Ishikawa (cell line): ENCODE measurements at regions not wholly inside any gene's neighbourhood (a gene's known extent, or its start where the extent isn't known, plus 50 kb on each side); places are given as distances from the start of the nearest gene placed in this dataset.

Experiments
- CEBPB ChIP-seq: IDR thresholded peaks from 2 replicates; pipeline ENCODE4 v1.6.1; 2012
- CREB1 ChIP-seq: IDR thresholded peaks from 2 replicates; pipeline ENCODE4 v1.6.1; 2012; ENCODE audit warnings: low read depth
- EGR1 ChIP-seq: IDR thresholded peaks from 2 replicates; pipeline ENCODE4 v1.6.1; 2012
- EP300 ChIP-seq: IDR thresholded peaks from 2 replicates; pipeline ENCODE4 v1.6.1; 2012; ENCODE audit warnings: borderline replicate concordance
- FOXM1 ChIP-seq: IDR thresholded peaks from 2 replicates; pipeline ENCODE4 v1.6.1; 2012; ENCODE audit warnings: low read depth, borderline replicate concordance
- NFIC ChIP-seq: IDR thresholded peaks from 2 replicates; pipeline ENCODE4 v1.6.1; 2012
- RAD21 ChIP-seq: IDR thresholded peaks from 2 replicates; pipeline ENCODE4 v1.6.1; 2012; ENCODE audit warnings: low read depth
- TAF1 ChIP-seq: IDR thresholded peaks from 2 replicates; pipeline ENCODE4 v1.6.1; 2012; ENCODE audit warnings: low read depth, mild to moderate bottlenecking
- TCF12 ChIP-seq: IDR thresholded peaks from 2 replicates; pipeline ENCODE4 v1.6.1; 2012; ENCODE audit warnings: low read depth
- TEAD4 ChIP-seq: IDR thresholded peaks from 2 replicates; pipeline ENCODE4 v1.6.1; 2012
- YY1 ChIP-seq: IDR thresholded peaks from 2 replicates; pipeline ENCODE4 v1.6.1; 2012; ENCODE audit warnings: low read depth
- ZBTB7A ChIP-seq: IDR thresholded peaks from 2 replicates; pipeline ENCODE4 v1.6.1; 2012; ENCODE audit warnings: low read depth
- TF ChIP-seq, protein P1 (sequence below): IDR thresholded peaks from 2 replicates; pipeline ENCODE4 v1.6.1; 2012
- TF ChIP-seq, protein P2 (sequence below): IDR thresholded peaks from 2 replicates; pipeline ENCODE4 v1.6.1; 2012; ENCODE audit warnings: low read depth, mild to moderate bottlenecking
- TF ChIP-seq, protein P3 (sequence below): IDR thresholded peaks from 2 replicates; pipeline ENCODE4 v1.6.1; 2012

DNA sequence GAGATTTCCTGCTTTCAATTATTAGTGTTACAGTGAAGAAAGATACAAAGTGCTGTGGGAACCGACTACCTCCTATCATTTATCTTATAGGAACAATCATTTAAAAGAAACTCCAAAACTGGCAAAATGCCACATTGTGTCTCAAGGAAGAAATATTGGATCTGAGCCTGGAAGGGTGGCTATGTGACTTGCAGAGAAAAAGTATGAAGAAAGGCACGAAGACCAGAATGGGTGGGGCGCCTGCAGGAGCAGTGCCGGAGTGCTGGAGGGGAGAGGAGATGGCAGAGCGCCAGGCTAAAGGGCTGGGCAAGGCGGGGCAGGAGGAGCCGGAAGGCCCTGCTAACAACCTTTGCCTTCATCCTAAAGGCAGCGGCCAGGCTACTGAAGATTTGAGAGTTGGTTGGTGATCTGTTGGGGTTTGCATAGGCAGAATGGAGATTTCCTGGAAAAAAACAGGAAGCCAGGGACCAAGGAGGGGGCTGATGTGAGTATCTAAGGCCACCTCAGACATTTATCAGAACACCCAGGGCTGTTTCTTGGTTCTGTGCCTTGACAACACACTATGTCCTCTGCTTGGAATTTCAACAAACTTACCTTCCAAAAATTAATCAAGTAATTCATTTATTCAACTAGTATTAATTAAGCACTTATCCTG is 125.6 kb downstream of the MAFB start:
- peak; percentile 72; the same call in 1 of the 2 replicates for TF ChIP-seq NFIC
- TF ChIP-seq YY1: no peak
- TF ChIP-seq, protein P1, sequence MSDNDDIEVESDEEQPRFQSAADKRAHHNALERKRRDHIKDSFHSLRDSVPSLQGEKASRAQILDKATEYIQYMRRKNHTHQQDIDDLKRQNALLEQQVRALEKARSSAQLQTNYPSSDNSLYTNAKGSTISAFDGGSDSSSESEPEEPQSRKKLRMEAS: peak; percentile 46; the same call in 1 of the 2 replicates
- TF ChIP-seq CEBPB: no peak

DNA sequence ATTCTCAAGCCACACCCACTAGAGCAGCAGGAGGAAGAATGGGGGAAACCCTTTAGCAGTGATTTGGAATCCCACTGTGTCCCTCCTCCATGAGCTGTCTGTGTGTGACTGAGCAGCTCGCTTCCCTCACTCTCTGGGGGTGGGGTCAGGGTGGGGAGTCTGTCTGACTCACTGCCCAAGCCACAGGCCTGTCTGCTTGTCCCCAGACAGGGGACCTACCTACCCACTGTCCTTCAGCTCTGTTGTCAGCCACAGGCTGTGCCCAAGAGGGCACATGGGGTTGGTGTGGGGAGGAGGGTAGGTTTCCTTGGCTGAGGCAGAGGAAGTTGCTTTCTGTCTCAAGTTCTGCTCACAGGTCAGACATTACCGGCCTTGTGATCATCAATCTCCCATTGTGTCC is 127.0 kb downstream of the MAFB start:
- TF ChIP-seq ZBTB7A (no peak), YY1 (no peak), CREB1 (no peak), EP300 (no peak), TEAD4 (no peak), EGR1 (no peak), TCF12 (no peak), NFIC (no peak)
- TF ChIP-seq, protein P1: no peak
- TF ChIP-seq, protein P2, sequence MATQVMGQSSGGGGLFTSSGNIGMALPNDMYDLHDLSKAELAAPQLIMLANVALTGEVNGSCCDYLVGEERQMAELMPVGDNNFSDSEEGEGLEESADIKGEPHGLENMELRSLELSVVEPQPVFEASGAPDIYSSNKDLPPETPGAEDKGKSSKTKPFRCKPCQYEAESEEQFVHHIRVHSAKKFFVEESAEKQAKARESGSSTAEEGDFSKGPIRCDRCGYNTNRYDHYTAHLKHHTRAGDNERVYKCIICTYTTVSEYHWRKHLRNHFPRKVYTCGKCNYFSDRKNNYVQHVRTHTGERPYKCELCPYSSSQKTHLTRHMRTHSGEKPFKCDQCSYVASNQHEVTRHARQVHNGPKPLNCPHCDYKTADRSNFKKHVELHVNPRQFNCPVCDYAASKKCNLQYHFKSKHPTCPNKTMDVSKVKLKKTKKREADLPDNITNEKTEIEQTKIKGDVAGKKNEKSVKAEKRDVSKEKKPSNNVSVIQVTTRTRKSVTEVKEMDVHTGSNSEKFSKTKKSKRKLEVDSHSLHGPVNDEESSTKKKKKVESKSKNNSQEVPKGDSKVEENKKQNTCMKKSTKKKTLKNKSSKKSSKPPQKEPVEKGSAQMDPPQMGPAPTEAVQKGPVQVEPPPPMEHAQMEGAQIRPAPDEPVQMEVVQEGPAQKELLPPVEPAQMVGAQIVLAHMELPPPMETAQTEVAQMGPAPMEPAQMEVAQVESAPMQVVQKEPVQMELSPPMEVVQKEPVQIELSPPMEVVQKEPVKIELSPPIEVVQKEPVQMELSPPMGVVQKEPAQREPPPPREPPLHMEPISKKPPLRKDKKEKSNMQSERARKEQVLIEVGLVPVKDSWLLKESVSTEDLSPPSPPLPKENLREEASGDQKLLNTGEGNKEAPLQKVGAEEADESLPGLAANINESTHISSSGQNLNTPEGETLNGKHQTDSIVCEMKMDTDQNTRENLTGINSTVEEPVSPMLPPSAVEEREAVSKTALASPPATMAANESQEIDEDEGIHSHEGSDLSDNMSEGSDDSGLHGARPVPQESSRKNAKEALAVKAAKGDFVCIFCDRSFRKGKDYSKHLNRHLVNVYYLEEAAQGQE: no peak

DNA sequence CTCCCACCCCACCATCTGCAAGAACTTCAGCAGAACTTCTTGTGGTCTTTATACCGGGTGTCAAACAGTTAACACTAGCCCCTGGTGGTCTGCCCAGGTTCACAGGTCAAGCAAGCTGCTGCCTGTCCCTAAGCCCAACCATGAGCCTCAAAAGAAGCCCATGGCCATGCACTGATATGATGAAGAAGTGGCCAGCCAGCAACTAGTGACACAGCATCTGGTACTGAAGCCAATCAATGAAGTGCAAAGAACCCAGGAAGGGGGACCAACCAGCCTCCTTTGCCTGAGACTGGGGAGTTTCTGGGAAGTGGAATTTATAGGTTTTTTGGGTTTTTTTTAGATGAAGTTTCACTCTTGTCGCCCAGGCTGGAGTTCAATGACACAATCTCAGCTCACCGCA is 127.8 kb downstream of the MAFB start:
- no peak for TF ChIP-seq RAD21
- no peak for TF ChIP-seq EGR1
- TF ChIP-seq, protein P2: no peak
- no peak for TF ChIP-seq TCF12
- TF ChIP-seq, protein P1: no peak
- no peak for TF ChIP-seq EP300
- TF ChIP-seq TEAD4: no peak
- no peak for TF ChIP-seq TAF1
- TF ChIP-seq ZBTB7A: no peak
- no peak for TF ChIP-seq NFIC
- no peak for TF ChIP-seq YY1
- TF ChIP-seq, protein P3, sequence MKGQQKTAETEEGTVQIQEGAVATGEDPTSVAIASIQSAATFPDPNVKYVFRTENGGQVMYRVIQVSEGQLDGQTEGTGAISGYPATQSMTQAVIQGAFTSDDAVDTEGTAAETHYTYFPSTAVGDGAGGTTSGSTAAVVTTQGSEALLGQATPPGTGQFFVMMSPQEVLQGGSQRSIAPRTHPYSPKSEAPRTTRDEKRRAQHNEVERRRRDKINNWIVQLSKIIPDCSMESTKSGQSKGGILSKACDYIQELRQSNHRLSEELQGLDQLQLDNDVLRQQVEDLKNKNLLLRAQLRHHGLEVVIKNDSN: no peak
- no peak for TF ChIP-seq CREB1
- TF ChIP-seq FOXM1: no peak
- TF ChIP-seq CEBPB: no peak

DNA sequence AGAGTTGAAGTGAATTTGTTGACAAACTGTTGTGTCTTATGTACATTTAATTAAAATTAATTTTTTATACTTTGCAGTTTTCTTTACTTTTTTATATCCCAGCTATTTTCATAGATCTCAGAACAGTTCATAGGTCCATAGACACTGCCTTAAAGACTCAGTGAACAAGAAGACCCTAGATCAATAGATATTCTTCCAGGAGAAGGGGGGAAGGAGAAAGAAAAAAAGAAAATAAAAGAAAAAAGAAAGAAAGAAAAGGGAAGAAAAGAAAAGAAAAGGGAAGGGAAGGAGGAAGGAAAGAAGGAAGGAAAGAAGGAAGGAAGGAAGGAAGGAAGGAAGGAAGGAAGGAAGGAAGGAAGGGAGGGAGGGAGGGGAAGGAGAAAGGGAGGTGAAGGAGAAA is 130.8 kb downstream of the MAFB start:
- TF ChIP-seq, protein P1: no peak
- no peak for TF ChIP-seq TEAD4
- TF ChIP-seq EGR1: no peak
- TF ChIP-seq RAD21: no peak
- no peak for TF ChIP-seq ZBTB7A
- TF ChIP-seq, protein P3: no peak
- TF ChIP-seq TCF12: no peak
- no peak for TF ChIP-seq YY1
- TF ChIP-seq CEBPB: no peak
- TF ChIP-seq TAF1: no peak
- TF ChIP-seq, protein P2: no peak
- no peak for TF ChIP-seq NFIC
- TF ChIP-seq CREB1: no peak
- TF ChIP-seq EP300: no peak
